ENCODE measurements at regions not wholly inside any gene's neighbourhood (a gene's known extent, or its start where the extent isn't known, plus 50 kb on each side); places are given as distances from the start of the nearest gene placed in this dataset.
A peak's percentile ranks its signal among the peaks of the same experiment; 100 is the strongest.
"Not testable (repeated sequence)": the region's sequence is repeated elsewhere in the genome, so short reads cannot be mapped to it uniquely, and the experiment has no call there.

GRCh38 chr17:33925649-33926048 lies 329.4 kb upstream of the CCL2 start:
- Histone ChIP-seq H3K4me1 (ENCODE audit: insufficient read depth, low read length, severe bottlenecking) (no peaks in the 10 kb centered on the region), H3K79me2 (ENCODE audit: insufficient read depth, low read length) (no peaks in the 10 kb centered on the region), H3K27me3 (ENCODE audit: insufficient read depth, low read length) (no peaks in the 10 kb centered on the region), H3K4me3 (ENCODE audit: low read depth, low read length, poor library complexity, severe bottlenecking) (no peak overlapping the region), H3K9ac (ENCODE audit: low read length) (no peak overlapping the region), H3K9me3 (ENCODE audit: low read length) (no peaks in the 10 kb centered on the region), H3K36me3 (ENCODE audit: insufficient read depth, low read length) (no peaks in the 10 kb centered on the region), H3K9me2 (ENCODE audit: low read depth, low read length) (no peaks in the 10 kb centered on the region), H2AFZ (ENCODE audit: low read length) (no peak overlapping the region), H3K27ac (ENCODE audit: low read depth, low read length, poor library complexity, severe bottlenecking) (no peak overlapping the region), H3K4me2 (ENCODE audit: low read length) (no peak overlapping the region), H3F3A (ENCODE audit: insufficient read depth, low read length) (no peaks in the 10 kb centered on the region), H4K20me1 (ENCODE audit: insufficient read depth, low read length) (no peaks in the 10 kb centered on the region)
- no peak for TF ChIP-seq CTCF (IDR thresholded peaks at IDR 0.05; ENCODE audit: low read length)
- TF ChIP-seq EZH2 (IDR thresholded peaks at IDR 0.05; ENCODE audit: borderline replicate concordance, low read length): no peak

GRCh38 chr17:33927732-33928133 lies 327.4 kb upstream of the CCL2 start:
- Histone ChIP-seq H3K9me3 (ENCODE audit: low read length) (no peaks in the 10 kb centered on the region), H3K4me2 (ENCODE audit: low read length) (no peak overlapping the region), H3K36me3 (ENCODE audit: insufficient read depth, low read length) (no peaks in the 10 kb centered on the region), H3F3A (ENCODE audit: insufficient read depth, low read length) (no peaks in the 10 kb centered on the region), H3K27me3 (ENCODE audit: insufficient read depth, low read length) (no peaks in the 10 kb centered on the region), H3K9me2 (ENCODE audit: low read depth, low read length) (no peaks in the 10 kb centered on the region), H3K4me3 (ENCODE audit: low read depth, low read length, poor library complexity, severe bottlenecking) (no peak overlapping the region), H2AFZ (ENCODE audit: low read length) (no peak overlapping the region), H3K9ac (ENCODE audit: low read length) (no peak overlapping the region), H3K79me2 (ENCODE audit: insufficient read depth, low read length) (no peaks in the 10 kb centered on the region), H3K27ac (ENCODE audit: low read depth, low read length, poor library complexity, severe bottlenecking) (no peak overlapping the region), H4K20me1 (ENCODE audit: insufficient read depth, low read length) (no peaks in the 10 kb centered on the region), H3K4me1 (ENCODE audit: insufficient read depth, low read length, severe bottlenecking) (no peaks in the 10 kb centered on the region)
- TF ChIP-seq EZH2 (IDR thresholded peaks at IDR 0.05; ENCODE audit: borderline replicate concordance, low read length) (no peak), CTCF (IDR thresholded peaks at IDR 0.05; ENCODE audit: low read length) (peak; percentile 18; the same call in 1 of the 2 replicates)

- Histone ChIP-seq H3K9me3 (ENCODE audit: low read length) (no peaks in the 10 kb centered on the region), H3K4me1 (ENCODE audit: insufficient read depth, low read length, severe bottlenecking) (no peaks in the 10 kb centered on the region), H3K4me2 (ENCODE audit: low read length) (no peak overlapping the region), H3K9ac (ENCODE audit: low read length) (no peak overlapping the region), H3K79me2 (ENCODE audit: insufficient read depth, low read length) (no peaks in the 10 kb centered on the region), H3K9me2 (ENCODE audit: low read depth, low read length) (no peaks in the 10 kb centered on the region), H2AFZ (ENCODE audit: low read length) (no peak overlapping the region), H3K27ac (ENCODE audit: low read depth, low read length, poor library complexity, severe bottlenecking) (no peak overlapping the region), H4K20me1 (ENCODE audit: insufficient read depth, low read length) (no peaks in the 10 kb centered on the region), H3K4me3 (ENCODE audit: low read depth, low read length, poor library complexity, severe bottlenecking) (no peak overlapping the region), H3K36me3 (ENCODE audit: insufficient read depth, low read length) (no peaks in the 10 kb centered on the region), H3K27me3 (ENCODE audit: insufficient read depth, low read length) (no peaks in the 10 kb centered on the region), H3F3A (ENCODE audit: insufficient read depth, low read length) (no peaks in the 10 kb centered on the region)
- no peak for TF ChIP-seq CTCF (IDR thresholded peaks at IDR 0.05; ENCODE audit: low read length)
- no peak for TF ChIP-seq EZH2 (IDR thresholded peaks at IDR 0.05; ENCODE audit: borderline replicate concordance, low read length)
Observed at GRCh38 chr17:33929181-33929724, 325.8 kb upstream of the CCL2 start.

GRCh38 chr17:33931148-33931814 lies 323.8 kb upstream of the CCL2 start:
- not testable (repeated sequence) for H3F3A ChIP-seq (ENCODE audit: insufficient read depth, low read length); H3K4me1 ChIP-seq (ENCODE audit: insufficient read depth, low read length, severe bottlenecking)

More at GRCh38 chr17:33931148-33931814, 323.8 kb upstream of the CCL2 start:
- not testable (repeated sequence) for H3K79me2 ChIP-seq (ENCODE audit: insufficient read depth, low read length); H3K9me2 ChIP-seq (ENCODE audit: low read depth, low read length); H3K9me3 ChIP-seq (ENCODE audit: low read length); H4K20me1 ChIP-seq (ENCODE audit: insufficient read depth, low read length); H3K9ac ChIP-seq (ENCODE audit: low read length); H3K27ac ChIP-seq (ENCODE audit: low read depth, low read length, poor library complexity, severe bottlenecking); H3K36me3 ChIP-seq (ENCODE audit: insufficient read depth, low read length); H3K4me2 ChIP-seq (ENCODE audit: low read length); H2AFZ ChIP-seq (ENCODE audit: low read length); H3K27me3 ChIP-seq (ENCODE audit: insufficient read depth, low read length); H3K4me3 ChIP-seq (ENCODE audit: low read depth, low read length, poor library complexity, severe bottlenecking)
